GM23248 (cell line): ENCODE measurements at regions not wholly inside any gene's neighbourhood (a gene's known extent, or its start where the extent isn't known, plus 50 kb on each side); places are given as distances from the start of the nearest gene placed in this dataset.

Experiments used
- DNase-seq: peaks from one replicate; pipeline ENCODE4 v3.0.0-alpha.2; 2015
- H2AFZ ChIP-seq: fragments of 200-600 bp; sonication (generic); 2 replicates; pipeline ENCODE4 v1.6.1; 2016; ENCODE audit warnings: antibody characterized with exemption
- H3F3A ChIP-seq: fragments of 200-600 bp; sonication (generic); 2 replicates; pipeline ENCODE4 v1.6.1; 2016; ENCODE audit warnings: mild to moderate bottlenecking, antibody characterized with exemption, mixed run types; ENCODE audit not compliant: insufficient read depth
- H3K27ac ChIP-seq: fragments of 200-600 bp; sonication (generic); 2 replicates; pipeline ENCODE4 v1.5.1; 2016; ENCODE audit warnings: mild to moderate bottlenecking
- H3K27me3 ChIP-seq: fragments of 200-600 bp; sonication (generic); replicated peaks from 2 replicates; pipeline ENCODE4 v1.6.1; 2016; ENCODE audit warnings: mild to moderate bottlenecking; ENCODE audit not compliant: insufficient read depth
- H3K36me3 ChIP-seq: fragments of 200-600 bp; sonication (generic); 2 replicates; pipeline ENCODE4 v1.6.1; 2016; ENCODE audit warnings: low read depth, mild to moderate bottlenecking
- H3K4me1 ChIP-seq: fragments of 200-600 bp; sonication (generic); 2 replicates; pipeline ENCODE4 v1.6.1; 2016; ENCODE audit warnings: mild to moderate bottlenecking; ENCODE audit not compliant: insufficient read depth
- H3K4me2 ChIP-seq: fragments of 200-600 bp; sonication (generic); one replicate; pipeline ENCODE4 v1.6.1; 2016; ENCODE audit warnings: mild to moderate bottlenecking; ENCODE audit not compliant: unreplicated experiment
- H3K4me3 ChIP-seq: fragments of 200-600 bp; sonication (generic); 2 replicates; pipeline ENCODE4 v1.5.1; 2016; ENCODE audit warnings: mild to moderate bottlenecking
- H3K79me2 ChIP-seq: fragments of 200-600 bp; sonication (generic); 2 replicates; pipeline ENCODE4 v1.6.1; 2016; ENCODE audit warnings: mild to moderate bottlenecking; ENCODE audit not compliant: insufficient read depth
- H3K9ac ChIP-seq: fragments of 200-600 bp; sonication (generic); 2 replicates; pipeline ENCODE4 v1.6.1; 2016; ENCODE audit warnings: mild to moderate bottlenecking
- H3K9me2 ChIP-seq: fragments of 200-600 bp; sonication (generic); 2 replicates; pipeline ENCODE4 v1.6.1; 2016; ENCODE audit warnings: mixed run types, mild to moderate bottlenecking, moderate library complexity; ENCODE audit not compliant: insufficient read depth
- H3K9me3 ChIP-seq: fragments of 200-600 bp; sonication (generic); one replicate; pipeline ENCODE4 v1.6.1; 2017; ENCODE audit warnings: low read depth
- H4K20me1 ChIP-seq: fragments of 200-600 bp; sonication (generic); 2 replicates; pipeline ENCODE4 v1.6.0; 2016; ENCODE audit not compliant: insufficient read depth
- EZH2 ChIP-seq: fragments of 200-600 bp; sonication (generic); IDR thresholded peaks from 2 replicates; pipeline ENCODE4 v1.6.1; 2018; ENCODE audit warnings: antibody characterized with exemption, mild to moderate bottlenecking; ENCODE audit not compliant: insufficient read depth, poor library complexity, severe bottlenecking
- EZH2phosphoT487 ChIP-seq: fragments of 200-600 bp; sonication (generic); IDR thresholded peaks from 2 replicates; pipeline ENCODE4 v1.6.1; 2018; ENCODE audit warnings: antibody characterized with exemption, moderate library complexity, mild to moderate bottlenecking, low read depth; ENCODE audit not compliant: insufficient read depth
- WGBS, 2 experiments: methylation state at CpG; one replicate each; pipeline ENCODE4 v1.1.6; 2015 to 2017; ENCODE audit warnings: low lambda C conversion rate in 2 of 2, low coverage in 1 of 2; ENCODE audit errors: missing lambda C conversion rate in 2 of 2; 5-methylcytosine and 5-hydroxymethylcytosine counted together
- in situ Hi-C: fragments of 300-500 bp; cut with MboI; formaldehyde crosslinking; loops from 2 replicates; pipeline ENCODE4 v1.15.0; 2020

GRCh38 chr20:56760610-56761009, 131.5 kb downstream of the TFAP2C start:
- WGBS, 2 experiments: 80 to 83% methylated on average over 6 of the region's 6 CpGs
- no peaks in the 10 kb centered on the region for H3K27me3 ChIP-seq
- no peaks in the 10 kb centered on the region for H3K9me3 ChIP-seq
- no peaks in the 10 kb centered on the region for H4K20me1 ChIP-seq
- DNase-seq: peak; percentile 53
- H3K4me3 ChIP-seq: no peak overlapping the region
- in situ Hi-C loops: no loop called here
- no peak overlapping the region for H3K9ac ChIP-seq
- no peak overlapping the region for H3K27ac ChIP-seq
- no peak for TF ChIP-seq EZH2phosphoT487
- TF ChIP-seq EZH2: no peak
- H3K4me2 ChIP-seq: no peak overlapping the region
- 0 out of 2 replicates have a peak, but pooled peaks cover 5% of the 10 kb centered on the region for H3F3A ChIP-seq
- peaks cover 8% of the 10 kb centered on the region; the same call in 1 of the 2 replicates for H3K4me1 ChIP-seq
- H3K36me3 ChIP-seq: no peaks in the 10 kb centered on the region
- H3K9me2 ChIP-seq: no peaks in the 10 kb centered on the region
- H2AFZ ChIP-seq: no peak overlapping the region
- H3K79me2 ChIP-seq: no peaks in the 10 kb centered on the region

- TF ChIP-seq EZH2phosphoT487: no peak
- TF ChIP-seq EZH2: no peak
- Histone ChIP-seq H4K20me1 (no peaks in the 10 kb centered on the region), H3K27me3 (no peaks in the 10 kb centered on the region), H2AFZ (no peak overlapping the region), H3K36me3 (no peaks in the 10 kb centered on the region), H3K4me2 (no peak overlapping the region), H3F3A (0 out of 2 replicates have a peak, but pooled peaks cover 5% of the 10 kb centered on the region), H3K79me2 (no peaks in the 10 kb centered on the region), H3K4me1 (0 out of 2 replicates have a peak, but pooled peaks cover 1% of the 10 kb centered on the region), H3K9ac (no peak overlapping the region), H3K27ac (no peak overlapping the region), H3K9me2 (no peaks in the 10 kb centered on the region), H3K9me3 (no peaks in the 10 kb centered on the region), H3K4me3 (no peak overlapping the region)
- in situ Hi-C loops: no loop called here
- no peak for DNase-seq
- 88 to 92% methylated on average over 2 of the region's 2 CpGs for WGBS, 2 experiments
These were observed 132.3 kb downstream of the TFAP2C start for GRCh38 chr20:56761393-56761792.

GRCh38 chr20:56762401-56762800, 133.3 kb downstream of the TFAP2C start:
- no peak for DNase-seq
- Histone ChIP-seq H3K27me3 (no peaks in the 10 kb centered on the region), H3K9me3 (no peaks in the 10 kb centered on the region), H3K9me2 (no peaks in the 10 kb centered on the region), H3K27ac (no peak overlapping the region), H4K20me1 (no peaks in the 10 kb centered on the region), H3K9ac (no peak overlapping the region), H3K79me2 (no peaks in the 10 kb centered on the region), H3K36me3 (no peaks in the 10 kb centered on the region), H3K4me2 (no peak overlapping the region), H3F3A (no peaks in the 10 kb centered on the region), H2AFZ (no peak overlapping the region), H3K4me1 (no peaks in the 10 kb centered on the region), H3K4me3 (no peak overlapping the region)
- TF ChIP-seq EZH2phosphoT487 (no peak), EZH2 (no peak)
- in situ Hi-C loops: no loop called here
- WGBS, 2 experiments: 87 to 89% methylated on average over 4 of the region's 4 CpGs

GRCh38 chr20:56762829-56763228, 133.7 kb downstream of the TFAP2C start:
- DNase-seq: no peak
- Histone ChIP-seq H3K4me3 (no peak overlapping the region), H2AFZ (no peak overlapping the region), H3F3A (no peaks in the 10 kb centered on the region), H3K9me3 (no peaks in the 10 kb centered on the region), H3K36me3 (no peaks in the 10 kb centered on the region), H3K9me2 (no peaks in the 10 kb centered on the region), H3K27ac (no peak overlapping the region), H4K20me1 (no peaks in the 10 kb centered on the region), H3K79me2 (no peaks in the 10 kb centered on the region), H3K4me1 (no peaks in the 10 kb centered on the region), H3K9ac (no peak overlapping the region), H3K4me2 (no peak overlapping the region), H3K27me3 (no peaks in the 10 kb centered on the region)
- TF ChIP-seq EZH2 (no peak), EZH2phosphoT487 (no peak)
- in situ Hi-C loops: no loop called here
- 88% methylated on average over 8 of the region's 8 CpGs for WGBS, 2 experiments

GRCh38 chr20:56764671-56765070, 135.6 kb downstream of the TFAP2C start:
- DNase-seq: no peak
- in situ Hi-C loops: no loop called here
- Histone ChIP-seq H3K4me1 (no peaks in the 10 kb centered on the region), H3K9me2 (no peaks in the 10 kb centered on the region), H3K79me2 (no peaks in the 10 kb centered on the region), H3K9ac (no peak overlapping the region), H3K4me2 (no peak overlapping the region), H3F3A (no peaks in the 10 kb centered on the region), H2AFZ (no peak overlapping the region), H3K27me3 (no peaks in the 10 kb centered on the region), H3K4me3 (no peak overlapping the region), H3K36me3 (no peaks in the 10 kb centered on the region), H3K9me3 (no peaks in the 10 kb centered on the region), H4K20me1 (no peaks in the 10 kb centered on the region), H3K27ac (no peak overlapping the region)
- 85 to 92% methylated on average over 14 to 15 of the region's 15 CpGs for WGBS, 2 experiments
- TF ChIP-seq EZH2 (no peak), EZH2phosphoT487 (no peak)
